ENCODE measurements at regions not wholly inside any gene's neighbourhood (a gene's known extent, or its start where the extent isn't known, plus 50 kb on each side); places are given as distances from the start of the nearest gene placed in this dataset.

DNA sequence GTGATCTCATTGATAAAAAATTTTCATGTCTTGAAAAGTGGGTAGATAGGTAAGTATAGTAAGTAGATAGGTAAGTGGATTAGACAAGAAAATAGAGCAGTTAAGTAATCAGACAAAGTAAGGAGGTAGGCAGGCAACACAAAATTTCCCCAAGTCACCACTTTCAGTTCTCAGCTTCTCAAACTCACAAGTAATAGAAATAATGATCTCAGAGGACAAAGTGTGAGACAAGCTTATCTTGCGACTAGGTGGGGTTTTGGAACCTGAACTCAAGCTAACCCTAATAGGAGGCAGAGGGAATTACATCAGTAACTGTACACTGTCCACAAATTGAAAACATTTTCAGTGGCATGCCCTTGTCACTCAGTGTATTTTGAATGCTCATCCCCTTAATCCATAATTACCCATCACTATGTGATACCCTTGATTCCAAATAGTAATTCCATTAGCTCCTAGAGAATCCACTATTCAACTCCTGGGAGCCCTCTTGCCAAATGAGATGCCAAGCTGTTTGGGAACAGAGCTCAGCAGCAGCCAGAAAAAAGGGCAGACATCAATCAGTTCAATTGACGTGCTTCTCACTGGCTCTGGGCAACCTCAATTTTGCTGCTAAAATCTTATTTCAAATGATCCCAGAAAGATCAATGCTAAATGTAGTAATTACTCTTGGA, 703.2 kb downstream of the XPNPEP1 start:
- no peak overlapping the region for H3K4me3 ChIP-seq
- H3K27ac ChIP-seq = no peak overlapping the region
- no peak for ATAC-seq
- no peaks in the 10 kb centered on the region for H3K4me1 ChIP-seq
- no peak for DNase-seq (ENCODE audit: low read depth in 1 of 2, low spot score in 1 of 2)
- 0% methylated on average over 2 of the region's 2 CpGs for WGBS (ENCODE audit: missing lambda C conversion rate)
- ChIA-PET CTCF (interaction anchor here (0.9 kb wide), 1 partner anchor 13 kb away, joined by 3 read pairs; no protein-coding TSS in a partner anchor), POLR2A (no interaction called here)
- no peak for FAIRE-seq
- no peaks in the 10 kb centered on the region for H3K9me3 ChIP-seq
- H3K4me2 ChIP-seq = no peak overlapping the region
- TF ChIP-seq ESRRA (IDR thresholded peaks at IDR 0.05; ENCODE audit: borderline replicate concordance, low read length) = no peak
- no peak for TF ChIP-seq HOXB5 (CRISPR knock-in tag; IDR thresholded peaks at IDR 0.05)
- TF ChIP-seq RNF2 (IDR thresholded peaks at IDR 0.05; ENCODE audit: borderline replicate concordance, low read depth) = no peak
- no peak for TF ChIP-seq POLR2AphosphoS2 (conservative IDR thresholded peaks at IDR 0.05; ENCODE audit: low read length)
- TF ChIP-seq NR3C1 (IDR thresholded peaks at IDR 0.05) = no peak
- no peak for TF ChIP-seq TP53 (CRISPR knock-in tag; IDR thresholded peaks at IDR 0.05)
- no peak for TF ChIP-seq PHF8 (IDR thresholded peaks at IDR 0.05; ENCODE audit: borderline replicate concordance, low read depth)
- TF ChIP-seq, protein P1, sequence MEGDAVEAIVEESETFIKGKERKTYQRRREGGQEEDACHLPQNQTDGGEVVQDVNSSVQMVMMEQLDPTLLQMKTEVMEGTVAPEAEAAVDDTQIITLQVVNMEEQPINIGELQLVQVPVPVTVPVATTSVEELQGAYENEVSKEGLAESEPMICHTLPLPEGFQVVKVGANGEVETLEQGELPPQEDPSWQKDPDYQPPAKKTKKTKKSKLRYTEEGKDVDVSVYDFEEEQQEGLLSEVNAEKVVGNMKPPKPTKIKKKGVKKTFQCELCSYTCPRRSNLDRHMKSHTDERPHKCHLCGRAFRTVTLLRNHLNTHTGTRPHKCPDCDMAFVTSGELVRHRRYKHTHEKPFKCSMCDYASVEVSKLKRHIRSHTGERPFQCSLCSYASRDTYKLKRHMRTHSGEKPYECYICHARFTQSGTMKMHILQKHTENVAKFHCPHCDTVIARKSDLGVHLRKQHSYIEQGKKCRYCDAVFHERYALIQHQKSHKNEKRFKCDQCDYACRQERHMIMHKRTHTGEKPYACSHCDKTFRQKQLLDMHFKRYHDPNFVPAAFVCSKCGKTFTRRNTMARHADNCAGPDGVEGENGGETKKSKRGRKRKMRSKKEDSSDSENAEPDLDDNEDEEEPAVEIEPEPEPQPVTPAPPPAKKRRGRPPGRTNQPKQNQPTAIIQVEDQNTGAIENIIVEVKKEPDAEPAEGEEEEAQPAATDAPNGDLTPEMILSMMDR (IDR thresholded peaks at IDR 0.05) = no peak

DNA sequence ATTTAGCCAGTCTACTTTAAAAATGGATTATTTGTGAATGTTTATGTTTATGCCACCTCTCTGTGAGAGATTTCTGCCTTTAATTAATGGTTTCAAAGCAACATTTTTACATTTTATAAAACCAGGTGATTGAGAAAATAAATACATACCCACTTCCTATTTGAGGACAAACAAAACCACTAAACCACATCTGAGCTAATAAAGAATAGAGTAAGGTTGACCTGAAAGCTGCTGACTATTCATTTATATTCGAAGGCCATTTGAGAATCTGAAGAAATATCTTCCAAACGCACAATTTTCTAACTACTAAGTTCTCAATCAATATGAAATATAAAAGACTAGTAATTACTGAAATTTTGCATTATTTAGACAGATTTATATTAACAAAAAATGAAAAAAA, 705.1 kb downstream of the XPNPEP1 start:
- ChIA-PET POLR2A (no interaction called here), CTCF (no interaction called here)
- no peaks in the 10 kb centered on the region for H3K4me1 ChIP-seq
- no peaks in the 10 kb centered on the region for H3K9me3 ChIP-seq
- H3K4me2 ChIP-seq = no peak overlapping the region
- no peak for FAIRE-seq
- TF ChIP-seq CHD4 (IDR thresholded peaks at IDR 0.05; ENCODE audit: borderline replicate concordance) (no peak), EP300 (IDR thresholded peaks at IDR 0.05) (no peak), POLR2AphosphoS2 (conservative IDR thresholded peaks at IDR 0.05; ENCODE audit: low read length) (no peak), KDM1A (IDR thresholded peaks at IDR 0.05; ENCODE audit: low read depth) (no peak)
- TF ChIP-seq, protein P2, sequence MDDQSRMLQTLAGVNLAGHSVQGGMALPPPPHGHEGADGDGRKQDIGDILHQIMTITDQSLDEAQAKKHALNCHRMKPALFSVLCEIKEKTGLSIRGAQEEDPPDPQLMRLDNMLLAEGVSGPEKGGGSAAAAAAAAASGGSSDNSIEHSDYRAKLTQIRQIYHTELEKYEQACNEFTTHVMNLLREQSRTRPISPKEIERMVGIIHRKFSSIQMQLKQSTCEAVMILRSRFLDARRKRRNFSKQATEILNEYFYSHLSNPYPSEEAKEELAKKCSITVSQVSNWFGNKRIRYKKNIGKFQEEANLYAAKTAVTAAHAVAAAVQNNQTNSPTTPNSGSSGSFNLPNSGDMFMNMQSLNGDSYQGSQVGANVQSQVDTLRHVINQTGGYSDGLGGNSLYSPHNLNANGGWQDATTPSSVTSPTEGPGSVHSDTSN (IDR thresholded peaks at IDR 0.05) = no peak
- 2% methylated on average over 2 of the region's 2 CpGs for WGBS (ENCODE audit: missing lambda C conversion rate)
- ATAC-seq = no peak
- DNase-seq (ENCODE audit: low read depth in 1 of 2, low spot score in 1 of 2) = no peak
- H3K4me3 ChIP-seq = no peak overlapping the region
- no peak overlapping the region for H3K27ac ChIP-seq

DNA sequence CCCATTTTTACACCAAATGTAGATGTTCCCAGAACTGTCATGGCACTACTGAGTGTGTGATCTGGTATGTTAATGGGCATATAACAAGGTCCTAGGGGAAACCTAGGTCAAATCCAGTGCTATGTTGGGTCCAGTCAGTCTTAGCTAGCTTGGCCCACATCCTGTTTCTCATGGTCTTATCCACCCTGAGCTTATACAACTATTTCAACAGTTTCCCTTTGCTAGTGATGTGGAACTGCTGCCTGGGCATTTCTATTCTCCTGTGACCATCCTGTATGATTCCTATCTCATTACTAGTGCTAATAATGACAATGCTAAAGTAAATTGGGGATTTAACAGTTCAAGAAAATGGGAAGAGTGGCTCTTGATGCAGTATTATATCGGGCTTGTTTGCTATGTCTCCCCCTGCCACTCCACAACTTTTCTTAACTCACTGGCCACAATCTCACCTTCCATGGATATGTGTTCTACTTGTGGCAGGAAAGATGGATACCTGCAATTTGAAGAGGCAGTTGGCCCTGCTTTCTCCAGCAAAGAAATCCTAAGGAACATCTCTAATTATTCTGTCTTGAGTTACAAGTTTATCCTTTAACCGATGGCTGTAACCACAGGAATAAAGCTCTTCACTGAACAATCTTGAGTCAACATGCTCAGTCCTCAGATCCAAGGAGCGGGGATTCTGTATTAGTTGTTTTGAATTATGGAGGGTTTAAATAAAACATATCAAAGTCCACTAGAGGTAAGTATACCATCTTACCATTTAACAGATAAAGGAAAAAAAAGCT, 707.8 kb downstream of the XPNPEP1 start:
- H3K27ac ChIP-seq = no peak overlapping the region
- FAIRE-seq (no peak), ATAC-seq (no peak), DNase-seq (ENCODE audit: low read depth in 1 of 2, low spot score in 1 of 2) (no peak)
- no peaks in the 10 kb centered on the region for H3K4me1 ChIP-seq
- H3K4me3 ChIP-seq = no peak overlapping the region
- no peak overlapping the region for H3K4me2 ChIP-seq
- POLR2A ChIA-PET = no interaction called here
- H3K9me3 ChIP-seq = no peaks in the 10 kb centered on the region
- 4% methylated on average over 3 of the region's 3 CpGs for WGBS (ENCODE audit: missing lambda C conversion rate)
- CTCF ChIA-PET = no interaction called here
- TF ChIP-seq, protein P3, sequence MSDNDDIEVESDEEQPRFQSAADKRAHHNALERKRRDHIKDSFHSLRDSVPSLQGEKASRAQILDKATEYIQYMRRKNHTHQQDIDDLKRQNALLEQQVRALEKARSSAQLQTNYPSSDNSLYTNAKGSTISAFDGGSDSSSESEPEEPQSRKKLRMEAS (IDR thresholded peaks at IDR 0.05) = no peak
- no peak for TF ChIP-seq ESRRA (IDR thresholded peaks at IDR 0.05; ENCODE audit: borderline replicate concordance, low read length)
- TF ChIP-seq, protein P4, sequence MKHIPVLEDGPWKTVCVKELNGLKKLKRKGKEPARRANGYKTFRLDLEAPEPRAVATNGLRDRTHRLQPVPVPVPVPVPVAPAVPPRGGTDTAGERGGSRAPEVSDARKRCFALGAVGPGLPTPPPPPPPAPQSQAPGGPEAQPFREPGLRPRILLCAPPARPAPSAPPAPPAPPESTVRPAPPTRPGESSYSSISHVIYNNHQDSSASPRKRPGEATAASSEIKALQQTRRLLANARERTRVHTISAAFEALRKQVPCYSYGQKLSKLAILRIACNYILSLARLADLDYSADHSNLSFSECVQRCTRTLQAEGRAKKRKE (CRISPR knock-in tag; IDR thresholded peaks at IDR 0.05; ENCODE audit: low read depth) = no peak
- TF ChIP-seq HOXA7 (CRISPR knock-in tag; IDR thresholded peaks at IDR 0.05) = no peak
- TF ChIP-seq, protein P5, sequence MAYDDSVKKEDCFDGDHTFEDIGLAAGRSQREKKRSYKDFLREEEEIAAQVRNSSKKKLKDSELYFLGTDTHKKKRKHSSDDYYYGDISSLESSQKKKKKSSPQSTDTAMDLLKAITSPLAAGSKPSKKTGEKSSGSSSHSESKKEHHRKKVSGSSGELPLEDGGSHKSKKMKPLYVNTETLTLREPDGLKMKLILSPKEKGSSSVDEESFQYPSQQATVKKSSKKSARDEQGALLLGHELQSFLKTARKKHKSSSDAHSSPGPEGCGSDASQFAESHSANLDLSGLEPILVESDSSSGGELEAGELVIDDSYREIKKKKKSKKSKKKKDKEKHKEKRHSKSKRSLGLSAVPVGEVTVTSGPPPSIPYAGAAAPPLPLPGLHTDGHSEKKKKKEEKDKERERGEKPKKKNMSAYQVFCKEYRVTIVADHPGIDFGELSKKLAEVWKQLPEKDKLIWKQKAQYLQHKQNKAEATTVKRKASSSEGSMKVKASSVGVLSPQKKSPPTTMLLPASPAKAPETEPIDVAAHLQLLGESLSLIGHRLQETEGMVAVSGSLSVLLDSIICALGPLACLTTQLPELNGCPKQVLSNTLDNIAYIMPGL (CRISPR knock-in tag; IDR thresholded peaks at IDR 0.05; ENCODE audit: borderline replicate concordance) = no peak
- TF ChIP-seq, protein P1 (IDR thresholded peaks at IDR 0.05) = no peak
- TF ChIP-seq ZNF302 (CRISPR knock-in tag; IDR thresholded peaks at IDR 0.05) = no peak
- TF ChIP-seq, protein P6, sequence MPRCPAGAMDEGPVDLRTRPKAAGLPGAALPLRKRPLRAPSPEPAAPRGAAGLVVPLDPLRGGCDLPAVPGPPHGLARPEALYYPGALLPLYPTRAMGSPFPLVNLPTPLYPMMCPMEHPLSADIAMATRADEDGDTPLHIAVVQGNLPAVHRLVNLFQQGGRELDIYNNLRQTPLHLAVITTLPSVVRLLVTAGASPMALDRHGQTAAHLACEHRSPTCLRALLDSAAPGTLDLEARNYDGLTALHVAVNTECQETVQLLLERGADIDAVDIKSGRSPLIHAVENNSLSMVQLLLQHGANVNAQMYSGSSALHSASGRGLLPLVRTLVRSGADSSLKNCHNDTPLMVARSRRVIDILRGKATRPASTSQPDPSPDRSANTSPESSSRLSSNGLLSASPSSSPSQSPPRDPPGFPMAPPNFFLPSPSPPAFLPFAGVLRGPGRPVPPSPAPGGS (IDR thresholded peaks at IDR 0.05) = no peak
- TF ChIP-seq CBX8 (IDR thresholded peaks at IDR 0.05) = no peak
- TF ChIP-seq CHD2 (IDR thresholded peaks at IDR 0.05; ENCODE audit: low read length, partially characterized antibody) = no peak
- TF ChIP-seq HOXB5 (CRISPR knock-in tag; IDR thresholded peaks at IDR 0.05) = no peak
- no peak for TF ChIP-seq ZFP36 (IDR thresholded peaks at IDR 0.05; ENCODE audit: borderline replicate concordance, partially characterized antibody)
- no peak for TF ChIP-seq HOXB13 (CRISPR knock-in tag; IDR thresholded peaks at IDR 0.05; ENCODE audit: low read depth)
